CD4-positive, alpha-beta T cell treated with Interleukin-4 for 1 hour (primary cell): ENCODE measurements at regions not wholly inside any gene's neighbourhood (a gene's known extent, or its start where the extent isn't known, plus 50 kb on each side); places are given as distances from the start of the nearest gene placed in this dataset.

Source experiments
- DNase-seq, 2 donors: peaks; one replicate each; pipeline ENCODE4 v3.0.0-alpha.2; 2020 to 2022

DNA sequence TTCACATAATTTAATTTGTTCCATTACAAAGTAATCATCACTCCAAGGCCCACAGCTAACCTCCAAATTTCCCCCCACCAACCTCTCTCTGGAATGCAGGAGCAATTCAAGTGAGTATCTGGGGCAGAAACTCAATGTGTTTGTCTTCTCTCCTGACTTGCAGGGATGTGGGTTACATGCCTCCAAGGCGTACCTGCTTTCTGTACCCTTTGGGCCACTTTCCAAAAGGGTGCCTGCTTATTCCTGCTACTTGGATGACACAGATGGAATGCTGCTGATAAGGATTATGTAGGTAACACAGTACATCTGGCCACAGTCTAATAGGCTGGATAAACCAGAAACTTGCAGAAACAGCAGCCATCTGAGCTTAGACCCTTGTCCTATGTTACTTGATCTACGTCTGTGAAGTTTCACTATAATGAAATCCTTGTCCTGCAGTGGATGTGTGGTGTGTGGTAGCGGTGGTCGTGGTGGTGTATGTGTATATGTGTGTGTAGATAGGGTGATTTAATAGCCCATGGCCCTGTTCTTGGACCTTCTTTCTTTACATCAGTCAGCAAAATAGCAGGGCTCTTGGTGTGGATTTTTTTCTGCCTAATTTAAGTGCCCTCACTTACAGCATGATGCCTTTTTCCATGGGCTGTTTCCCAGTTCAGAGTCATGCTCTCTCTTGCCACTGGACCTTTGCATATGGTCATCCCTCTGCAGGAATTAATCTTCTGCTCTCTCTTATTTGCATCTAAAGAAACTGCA lies 175.9 kb downstream of the ZDHHC21 start:
- no peak for DNase-seq

DNA sequence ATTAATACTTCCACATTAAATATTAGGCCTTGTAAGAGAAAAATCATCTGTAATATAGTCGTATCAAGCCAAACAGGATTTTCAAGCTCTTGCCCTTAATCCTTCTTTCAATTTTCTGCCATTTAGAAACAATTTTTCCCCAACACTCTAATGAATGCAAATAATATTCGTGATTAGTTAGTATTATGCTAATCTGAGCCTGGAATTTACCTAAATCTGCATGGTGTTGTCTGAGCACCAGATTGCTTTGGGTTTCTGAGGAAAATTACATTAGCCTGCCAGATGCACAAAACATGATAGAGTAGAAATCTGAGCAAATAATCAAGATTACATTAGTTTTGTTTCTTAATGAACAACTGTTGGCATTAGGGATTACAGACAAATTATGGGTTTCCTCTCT lies 176.6 kb downstream of the ZDHHC21 start:
- no peak for DNase-seq

DNA sequence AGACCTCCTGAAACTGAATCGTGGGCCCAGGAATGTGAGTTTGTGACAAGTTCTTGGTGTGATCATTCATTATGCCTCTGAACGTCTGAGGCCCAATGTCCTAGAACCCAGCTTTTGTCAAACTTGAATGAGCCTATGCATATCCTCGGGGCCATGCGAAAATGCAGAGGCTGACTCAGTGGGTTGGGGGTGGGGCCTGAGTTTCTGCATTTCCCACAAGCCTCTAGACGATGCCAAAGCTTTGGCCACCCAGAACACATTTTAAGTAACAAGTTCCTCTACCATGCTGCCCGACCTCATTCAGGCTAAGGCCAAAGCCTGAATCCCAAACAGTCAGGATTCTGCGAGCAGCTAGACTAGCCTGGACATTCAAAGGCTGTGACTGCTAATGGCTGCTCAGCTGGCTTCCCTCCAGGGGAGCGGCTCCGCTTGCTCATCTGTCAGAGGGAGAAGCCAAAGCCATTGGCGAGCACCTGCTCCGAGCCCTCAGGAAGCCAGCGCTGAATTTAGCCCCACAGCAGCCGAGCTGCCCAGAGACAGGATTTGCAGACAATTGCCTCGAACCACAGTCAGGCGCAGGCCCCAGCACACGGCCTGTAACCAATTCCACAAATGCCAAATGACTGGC lies 177.5 kb downstream of the ZDHHC21 start:
- no peak for DNase-seq

DNA sequence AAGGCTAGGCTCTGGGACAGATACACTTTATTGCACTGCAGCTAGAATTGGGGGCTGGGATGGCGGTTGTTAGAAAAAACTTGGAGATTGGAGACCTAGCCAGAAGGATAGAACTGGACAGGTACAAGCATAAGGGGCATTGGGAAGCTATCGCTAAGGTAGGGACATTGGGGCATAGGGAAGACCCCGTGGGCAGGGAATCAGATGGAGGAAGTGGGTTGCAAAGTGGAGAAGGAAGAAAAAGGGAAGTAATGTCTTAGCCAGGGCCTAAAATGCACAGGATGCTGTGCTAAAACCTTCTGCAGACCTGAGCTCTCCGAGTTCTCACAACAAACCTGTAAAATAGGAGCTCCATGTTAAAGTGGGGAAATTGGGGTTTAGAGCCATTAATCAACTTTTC lies 178.2 kb downstream of the ZDHHC21 start:
- no peak for DNase-seq

DNA sequence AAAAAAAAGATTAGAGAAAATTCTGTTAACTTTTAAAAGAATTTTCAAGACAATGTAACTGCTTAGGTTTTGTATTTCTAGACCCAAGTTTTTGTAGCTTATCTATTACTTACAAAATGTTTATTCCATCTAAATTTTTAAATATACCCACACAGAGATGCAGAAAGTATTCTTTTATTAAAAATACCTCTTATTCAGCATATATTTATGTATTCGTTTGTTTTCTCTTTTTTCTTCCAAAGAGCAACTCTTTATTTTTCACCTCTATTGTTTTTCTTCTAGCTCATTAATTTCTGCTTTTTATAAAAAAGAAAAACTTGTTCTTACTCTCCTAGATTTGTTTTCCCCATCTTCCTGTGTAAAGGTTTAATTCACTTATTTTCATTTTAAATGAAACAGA lies 180.3 kb downstream of the ZDHHC21 start:
- no peak for DNase-seq

DNA sequence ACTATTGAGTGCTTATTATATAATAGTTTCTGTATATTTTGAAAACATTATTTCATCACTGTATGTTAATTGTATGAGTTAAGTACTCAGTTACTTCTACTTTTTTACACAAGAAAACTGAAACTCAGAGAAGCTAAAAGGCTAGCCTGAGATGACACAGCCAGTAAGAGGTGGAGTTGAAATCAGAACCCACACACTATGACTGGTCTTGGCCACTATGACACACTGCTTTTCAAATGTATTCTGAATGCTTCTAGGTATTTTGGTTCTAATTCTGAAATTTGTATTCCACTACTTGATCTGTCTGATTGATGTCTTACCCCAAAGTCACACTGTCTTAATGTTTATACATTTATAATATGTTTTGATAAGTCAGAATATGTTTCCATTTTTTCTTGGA lies 181.8 kb downstream of the ZDHHC21 start:
- no peak for DNase-seq

DNA sequence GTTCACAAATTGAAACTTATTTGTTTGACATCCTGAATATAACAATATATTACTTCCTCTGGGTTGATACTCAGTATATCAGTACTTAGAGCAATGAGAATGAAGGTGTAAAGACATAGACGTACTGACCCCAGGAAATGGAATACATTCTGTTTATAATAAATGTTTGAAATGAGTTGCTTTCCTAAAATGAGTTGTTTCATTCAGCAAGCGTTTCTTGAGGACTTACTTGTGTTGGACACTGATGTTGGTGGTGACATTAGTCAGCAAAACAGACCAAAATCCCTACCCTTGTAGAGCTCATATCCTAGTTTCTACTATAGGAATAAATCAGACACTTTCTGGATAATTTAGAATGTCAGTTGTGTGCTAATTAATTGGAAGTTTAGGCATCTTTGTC lies 184.3 kb downstream of the ZDHHC21 start:
- DNase-seq, result no peak

DNA sequence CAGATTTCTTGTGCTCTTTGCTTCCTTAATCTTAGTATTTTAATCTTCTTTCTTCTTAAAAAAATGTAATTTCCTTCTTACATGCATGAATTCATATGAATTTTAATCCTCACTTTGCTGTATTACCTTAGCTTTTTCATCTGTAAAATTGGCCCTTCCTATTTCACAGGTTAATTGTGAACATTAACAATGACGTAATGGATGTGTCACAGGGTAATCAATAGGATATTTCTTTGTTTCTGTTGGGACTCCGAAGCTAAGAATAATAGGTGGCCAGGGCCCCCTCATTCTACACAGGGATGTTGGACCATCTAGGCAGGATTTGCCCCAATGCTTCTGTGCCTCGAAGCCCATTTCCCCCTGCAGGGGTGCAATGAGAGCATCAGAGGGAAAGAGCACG lies 187.4 kb upstream of the NFIB start:
- no peak for DNase-seq

DNA sequence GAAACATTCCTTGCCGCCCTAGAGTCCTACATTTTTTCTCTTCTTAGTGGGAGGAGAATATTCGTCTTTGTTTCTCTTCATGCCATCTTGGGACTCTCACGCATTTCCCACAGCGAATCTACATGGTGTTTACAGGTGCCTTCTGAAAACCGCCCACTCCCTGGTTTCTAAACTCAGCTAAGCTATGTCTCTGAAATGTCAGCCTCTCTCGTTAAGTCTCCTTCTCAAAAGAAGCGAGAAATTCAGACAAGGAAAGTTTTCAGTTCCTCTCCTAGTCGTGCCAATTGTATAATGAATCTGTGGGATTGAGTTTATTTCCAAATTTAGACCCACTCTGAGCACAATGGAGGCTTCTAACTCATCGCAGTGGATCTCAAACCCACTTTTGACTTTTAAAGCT lies 186.8 kb upstream of the NFIB start:
- no peak for DNase-seq

DNA sequence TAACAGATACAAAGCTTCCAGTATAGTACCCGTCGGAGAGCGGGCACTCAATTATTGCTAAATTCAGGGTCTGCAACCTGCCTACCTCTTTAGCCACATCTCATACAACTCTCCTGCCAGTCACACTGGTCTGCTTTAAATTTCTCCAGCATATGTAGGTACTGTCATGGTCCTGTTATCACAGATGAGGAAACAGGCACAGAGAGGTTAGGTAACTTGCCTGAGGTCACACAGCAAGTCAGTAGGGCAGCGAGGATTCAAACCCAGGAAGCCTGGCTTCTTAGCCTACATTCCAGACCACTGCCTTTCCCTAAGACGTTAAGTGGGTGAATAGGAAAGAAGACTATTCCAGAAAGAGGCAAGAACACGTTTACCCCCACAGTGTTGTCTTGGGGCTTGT lies 186.0 kb upstream of the NFIB start:
- DNase-seq, result no peak

DNA sequence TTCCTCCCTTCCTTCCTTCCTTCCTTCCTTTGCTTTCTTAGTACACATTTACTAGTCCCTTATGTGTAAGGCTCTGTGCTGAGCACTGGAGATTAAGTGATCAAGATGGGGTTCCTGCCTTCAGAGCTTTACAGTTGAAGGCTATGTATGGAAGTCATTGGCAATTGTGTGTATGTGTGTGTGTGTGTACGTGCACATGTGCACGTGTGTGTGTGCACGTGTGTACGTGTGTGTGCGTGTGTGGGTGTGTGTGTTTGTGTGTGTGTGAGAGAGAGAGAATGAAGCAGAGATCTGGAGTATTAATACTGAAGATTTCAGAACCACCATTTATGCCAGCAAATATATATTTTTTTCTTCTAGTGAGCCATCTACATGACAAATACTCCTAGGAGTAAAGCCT lies 184.9 kb upstream of the NFIB start:
- no peak for DNase-seq

DNA sequence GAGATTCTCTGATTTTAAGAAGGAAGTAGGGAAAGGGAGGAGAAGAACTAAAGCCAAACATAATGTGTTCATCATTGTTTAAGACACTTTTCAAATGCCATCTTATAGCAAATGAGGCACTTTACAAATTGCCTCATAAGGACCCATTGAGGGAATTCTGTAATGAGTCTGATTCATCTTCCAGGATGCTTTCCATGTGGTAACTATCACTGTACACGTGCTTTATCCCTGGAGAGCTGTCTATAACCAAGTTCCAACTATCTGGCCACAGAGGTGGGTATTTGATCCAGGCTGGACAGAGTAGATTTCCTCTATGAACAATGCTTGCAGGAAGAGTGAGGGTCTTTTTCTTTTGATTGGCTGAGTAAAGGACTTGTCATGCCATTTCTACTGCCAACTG lies 183.5 kb upstream of the NFIB start:
- no peak for DNase-seq

DNA sequence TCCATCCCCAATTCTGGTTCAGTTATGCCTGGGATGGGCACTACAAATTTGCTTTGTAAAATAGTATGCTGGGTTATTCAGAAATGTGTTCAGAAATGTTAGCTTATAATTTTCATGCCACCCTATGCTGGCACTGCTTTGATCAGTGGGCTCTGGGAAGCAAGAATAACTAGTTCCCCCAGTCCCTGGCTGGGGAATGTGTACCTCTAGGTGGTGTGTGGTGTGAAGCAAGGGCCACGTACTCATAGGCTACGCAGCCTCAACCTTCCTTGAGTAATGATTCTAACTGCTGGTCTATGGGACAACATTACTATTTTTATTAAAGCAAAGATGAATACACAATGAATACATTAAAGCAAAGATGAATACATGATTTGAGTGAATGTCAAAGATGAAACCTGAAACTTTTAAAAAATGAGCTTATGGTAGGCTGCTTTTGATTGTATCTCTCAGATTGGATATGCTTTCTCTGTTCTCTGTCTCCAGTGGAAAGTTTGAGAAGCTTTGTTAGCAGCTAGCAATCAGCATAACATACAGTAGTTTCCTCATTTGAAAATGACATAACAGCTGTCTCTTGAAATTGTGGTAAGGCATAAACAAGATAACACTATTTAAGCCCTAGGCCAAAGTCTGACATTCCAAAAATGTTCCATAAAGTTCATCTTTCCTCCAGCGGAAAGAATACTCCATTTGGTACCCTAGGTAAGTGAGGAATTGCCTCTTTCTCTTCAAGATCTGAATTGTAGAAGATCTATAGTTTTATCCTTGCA lies 174.7 kb upstream of the NFIB start:
- no peak for DNase-seq

DNA sequence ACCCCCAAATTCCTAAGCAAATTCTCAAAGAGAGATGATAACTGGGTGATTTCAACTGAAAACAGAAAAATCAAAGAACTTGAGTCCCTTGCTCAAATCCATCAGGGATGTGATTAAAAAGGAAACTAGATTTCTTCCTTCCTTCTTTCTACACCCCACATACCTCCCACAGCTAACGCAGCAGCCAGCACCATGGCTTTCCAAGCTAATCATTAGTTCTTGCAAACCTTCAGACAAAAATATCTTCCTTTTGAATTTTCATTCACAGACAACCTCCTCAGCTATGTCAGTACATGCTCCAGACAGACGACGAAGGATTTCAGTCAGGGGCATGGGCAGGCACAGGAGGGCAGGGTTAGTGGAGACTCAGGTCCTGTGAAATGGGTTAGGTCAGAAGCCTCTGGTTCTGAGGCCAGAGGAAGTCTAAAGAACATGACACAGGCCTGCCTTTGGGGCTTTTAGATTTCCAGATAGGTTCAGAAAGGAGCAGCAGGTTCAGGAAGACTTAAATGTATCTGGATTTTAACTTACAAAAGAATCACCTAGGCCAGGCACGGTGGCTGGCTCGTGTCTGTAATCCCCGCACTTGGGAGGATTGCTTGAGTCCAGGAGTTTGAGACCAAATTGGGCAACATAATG lies 173.7 kb upstream of the NFIB start:
- no peak for DNase-seq

DNA sequence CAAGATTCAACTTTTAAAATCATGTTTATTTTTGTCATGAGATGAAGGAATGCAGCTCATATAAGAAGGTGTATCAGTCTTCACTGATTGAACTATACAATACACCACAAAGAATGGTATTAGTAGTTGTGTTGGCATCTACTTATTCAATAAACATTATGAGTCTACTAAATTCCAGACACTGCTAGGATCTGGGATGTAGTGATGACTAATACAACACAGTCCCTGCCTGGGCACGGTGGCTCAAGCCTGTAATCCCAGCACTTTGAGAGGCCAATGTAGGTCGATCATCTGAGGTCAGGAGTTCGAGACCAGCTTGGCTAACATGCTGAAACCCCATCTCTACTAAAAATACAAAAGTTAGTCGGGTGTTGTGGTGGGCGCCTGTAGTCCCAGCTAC lies 171.4 kb upstream of the NFIB start:
- DNase-seq, result no peak

DNA sequence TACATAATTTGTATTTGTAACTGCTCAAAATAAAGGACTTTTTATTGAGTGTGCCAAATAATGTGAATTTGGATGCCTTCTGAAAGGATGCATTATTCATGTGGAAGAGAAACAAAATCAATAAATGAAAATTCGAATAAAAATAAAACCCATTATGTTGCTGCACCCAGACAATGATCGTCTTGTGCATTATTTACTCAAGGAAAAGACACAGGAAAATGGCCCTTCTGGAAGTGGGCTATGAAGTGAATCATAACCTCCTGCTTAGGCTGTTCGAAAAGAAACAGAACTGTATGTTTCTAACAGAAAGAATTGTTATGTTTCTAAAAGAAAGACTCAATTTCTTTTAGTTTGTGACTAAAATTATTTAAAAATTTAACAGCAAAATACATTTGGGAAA lies 168.9 kb upstream of the NFIB start:
- DNase-seq, result no peak

DNA sequence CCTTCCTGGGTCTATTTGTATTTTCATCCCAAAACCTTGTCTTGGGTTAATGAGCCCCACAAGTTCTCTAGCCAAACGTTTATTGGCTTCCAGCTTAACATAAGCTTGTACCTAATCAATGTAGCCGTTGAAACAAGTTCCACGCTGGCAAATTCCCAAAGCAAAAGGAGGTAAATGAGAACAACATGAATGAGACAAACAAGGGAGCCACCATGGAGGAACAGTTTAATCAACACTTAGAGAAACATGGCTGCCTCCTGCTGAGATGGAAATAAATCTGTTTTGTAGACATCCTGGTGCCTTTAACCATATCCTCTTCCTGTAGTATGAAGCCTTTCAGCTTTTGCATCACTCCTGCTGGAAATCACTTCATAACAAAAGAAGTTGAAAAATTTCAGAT lies 166.6 kb upstream of the NFIB start:
- DNase-seq, result no peak

DNA sequence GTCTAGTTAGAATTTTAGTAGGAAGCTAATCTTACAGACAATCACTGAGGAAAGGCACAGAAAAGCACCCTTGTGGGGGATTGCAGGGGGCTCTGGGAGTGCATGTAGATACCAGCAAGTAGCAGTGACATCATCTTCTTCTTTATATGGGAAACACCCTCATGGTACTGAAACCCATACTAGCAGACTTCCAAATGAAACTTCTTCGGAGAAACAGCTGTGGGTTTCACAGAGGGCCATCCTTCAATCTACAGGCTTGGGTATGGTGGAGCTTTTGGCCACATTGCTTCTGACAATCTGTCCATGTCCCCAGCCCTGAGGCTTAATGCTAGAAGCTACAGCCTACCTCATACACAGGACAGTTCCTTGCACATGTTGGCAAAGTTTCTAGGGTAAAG lies 165.2 kb upstream of the NFIB start:
- no peak for DNase-seq

DNA sequence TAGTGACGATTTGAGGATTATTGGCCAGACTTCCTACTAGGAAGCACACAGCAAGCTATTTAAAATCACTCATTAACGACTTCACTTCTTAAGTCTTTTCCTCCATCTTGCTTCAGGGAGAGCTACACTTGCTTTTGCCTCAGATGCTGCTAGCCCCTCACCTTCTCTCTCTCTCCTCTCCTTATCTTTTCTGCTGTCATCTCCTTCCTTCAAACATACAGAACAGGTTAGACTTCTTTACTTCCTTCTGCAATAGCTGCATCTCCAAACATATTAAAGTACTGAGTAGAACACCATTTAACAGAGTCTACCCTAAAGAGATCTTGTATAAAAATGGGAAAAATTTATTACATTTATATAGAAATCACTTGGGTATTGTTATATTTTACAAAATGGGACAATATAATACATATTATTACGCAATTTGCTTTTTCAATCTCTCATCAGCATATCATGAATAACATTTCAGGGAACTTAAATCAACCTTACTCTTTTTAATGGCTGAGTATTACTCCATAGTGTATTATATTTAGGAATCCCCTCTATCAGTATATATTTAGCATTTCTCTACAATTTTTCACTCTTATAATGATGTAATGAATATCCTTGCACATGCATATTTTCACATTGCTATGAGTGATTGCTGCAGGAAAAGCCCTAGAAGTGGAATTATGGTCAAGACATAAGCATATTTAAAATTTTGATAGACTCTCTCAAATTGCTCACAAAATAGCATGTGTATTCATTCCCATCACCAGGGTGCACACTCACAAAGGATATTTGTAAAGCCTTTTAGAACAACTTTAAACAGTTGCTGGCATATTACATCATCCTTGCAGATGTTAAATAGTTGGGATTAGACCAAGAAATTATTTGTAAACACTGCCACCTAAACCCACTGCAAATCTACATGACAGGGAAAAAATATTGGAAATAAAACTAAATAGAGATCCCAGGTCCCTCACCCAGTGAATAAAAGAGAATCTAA lies 164.5 kb upstream of the NFIB start:
- DNase-seq, result no peak

DNA sequence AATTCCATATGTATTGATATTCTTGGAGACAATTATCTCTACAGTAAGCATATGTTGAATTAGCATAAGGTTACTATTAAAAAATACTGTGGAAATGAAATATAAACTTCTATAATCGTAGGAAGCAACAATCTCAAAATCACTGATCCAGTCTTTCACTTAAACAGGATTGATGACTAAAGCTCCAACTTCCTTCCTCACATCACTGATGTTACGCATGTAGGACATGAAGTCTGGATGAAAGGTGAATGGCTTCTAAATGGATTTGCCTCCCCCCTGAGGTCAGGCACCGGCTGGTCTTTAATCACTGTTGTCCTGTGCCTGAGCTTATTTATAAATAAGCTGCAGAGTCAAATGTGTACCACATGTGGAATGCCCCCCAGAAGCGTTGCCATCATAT lies 157.1 kb upstream of the NFIB start:
- no peak for DNase-seq

DNA sequence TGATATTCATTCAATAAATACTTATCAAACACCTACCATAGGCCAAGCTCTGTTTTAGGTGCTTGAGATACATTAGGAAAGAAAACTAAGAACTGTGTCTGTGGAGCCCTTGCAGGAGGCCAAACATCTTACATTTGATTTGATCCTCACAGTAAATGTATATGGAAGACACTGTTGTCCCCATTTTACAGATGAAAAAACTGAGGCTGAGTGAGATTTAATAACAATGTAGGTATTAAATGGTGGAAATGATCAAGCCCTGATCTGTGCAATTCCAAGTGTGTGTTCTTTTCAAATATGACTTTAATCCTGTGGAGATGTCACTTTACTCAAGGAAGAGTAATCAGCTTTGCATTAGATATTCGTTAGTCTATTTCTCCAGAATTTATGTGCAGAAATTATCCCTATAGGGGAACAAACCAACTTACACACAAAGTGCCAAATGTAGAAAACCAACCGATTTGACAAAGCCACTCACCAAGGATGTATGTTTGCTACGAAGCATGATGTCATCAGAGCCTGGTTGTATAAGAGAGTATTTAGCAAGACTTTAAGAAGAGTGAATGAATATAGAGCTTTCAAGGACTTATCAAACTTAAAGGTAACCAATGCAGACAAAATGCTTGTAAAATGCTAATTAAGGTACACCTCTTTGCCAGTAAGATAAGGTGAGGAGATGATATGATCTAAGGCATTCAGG lies 153.9 kb upstream of the NFIB start:
- no peak for DNase-seq

DNA sequence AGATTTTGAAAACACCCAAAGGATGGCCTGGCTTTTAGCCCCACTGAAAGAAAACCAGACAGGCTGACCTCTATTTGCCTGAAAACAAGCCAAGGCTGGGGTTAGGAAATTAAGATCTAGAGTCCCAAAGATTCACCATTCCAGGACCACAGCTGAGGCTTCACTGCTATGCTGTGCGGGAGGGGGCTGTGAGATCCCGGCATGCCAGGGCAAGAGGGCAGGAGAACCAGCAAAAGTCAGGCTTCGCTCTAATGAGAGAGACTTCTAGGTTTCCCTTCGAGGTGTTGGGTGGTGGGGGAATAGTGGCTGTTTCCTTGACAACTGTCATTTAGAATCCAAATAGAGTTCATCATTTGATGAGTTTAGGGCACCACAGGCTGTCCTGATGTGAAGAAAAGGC lies 152.9 kb upstream of the NFIB start:
- DNase-seq, result no peak
